Left cardiac atrium (tissue), 4 donors: ENCODE measurements at regions not wholly inside any gene's neighbourhood (a gene's known extent, or its start where the extent isn't known, plus 50 kb on each side); places are given as distances from the start of the nearest gene placed in this dataset.

ENCODE experiments used
- ATAC-seq, 2 donors: fragments of 200-7000 bp; cut with Tn5 transposase; one replicate each; pipeline ENCODE4 v1.9.1; 2020; ENCODE audit warnings: mild to moderate bottlenecking in 2 of 2, moderate library complexity in 2 of 2
- DNase-seq: peaks from one replicate; pipeline ENCODE4 v3.0.0-alpha.2; 2020
- intact Hi-C, 2 donors: fragments of 100-400 bp; cut with DNase I; formaldehyde crosslinking; loops; one replicate each; pipeline versions ENCODE4 v1.14.1 to v1.15.1; 2022 to 2023
- donor health status: DM: no; HTN: yes; CAD: no.
- donor health status: DM: no; HTN: yes; CAD: no; lungs with severe emphysema.
- donor health status: DM: yes; HTN: yes; CAD: no.
- donor health status: Dilated cardiomyopathy.

DNA sequence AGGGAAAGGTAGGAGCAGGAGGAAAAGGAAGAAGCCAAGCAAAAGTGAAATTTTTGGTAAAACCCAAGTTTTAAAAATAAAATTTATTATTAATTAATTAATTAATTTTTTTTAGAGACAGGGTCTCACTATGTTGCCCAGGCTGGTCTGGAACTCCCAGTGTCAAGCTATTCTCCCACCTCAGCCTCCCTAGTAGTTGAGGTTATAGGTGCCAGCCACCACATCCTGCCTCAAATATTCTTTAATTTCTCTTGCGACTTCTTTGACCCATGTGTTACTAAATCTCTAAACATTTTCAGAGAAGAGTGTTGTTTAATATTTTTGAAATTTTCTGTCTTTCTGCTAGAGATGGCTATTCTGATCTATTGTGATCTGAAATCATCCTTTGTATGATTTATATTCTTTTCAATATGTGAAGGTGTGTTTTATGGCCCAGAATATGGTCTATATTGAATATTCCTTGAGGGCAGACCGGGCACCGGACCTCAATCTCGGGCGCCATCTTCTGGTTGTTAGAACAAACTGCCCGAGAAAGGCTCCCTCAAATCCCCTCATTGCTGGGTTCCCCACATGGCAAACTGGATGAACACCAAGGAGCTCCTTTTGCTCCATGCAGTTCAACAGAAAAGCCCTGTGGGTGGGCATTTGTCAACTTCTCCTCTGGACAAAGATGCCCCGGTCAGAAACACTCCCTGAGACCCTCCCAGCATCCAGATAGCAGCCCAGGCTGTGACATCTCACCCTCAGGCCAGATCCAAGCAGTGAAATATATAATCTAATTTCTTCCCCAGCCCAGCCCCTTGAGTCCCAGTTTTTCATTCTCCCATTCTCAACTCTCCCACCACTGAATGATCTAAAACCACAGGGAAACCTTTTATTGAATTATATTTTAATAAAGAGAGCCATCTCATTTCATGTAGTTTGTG is 110.5 kb downstream of the ASCL4 start:
- peak in 1 of 2 donors; percentile 56 for ATAC-seq
- DNase-seq, result peak; percentile 37
- intact Hi-C loops, result loop anchor here (2.0 to 5.0 kb wide), 2 partner anchors 124 to 208 kb away; partner anchors contain the start of gene PRDM4 (in 1 of the 2)

DNA sequence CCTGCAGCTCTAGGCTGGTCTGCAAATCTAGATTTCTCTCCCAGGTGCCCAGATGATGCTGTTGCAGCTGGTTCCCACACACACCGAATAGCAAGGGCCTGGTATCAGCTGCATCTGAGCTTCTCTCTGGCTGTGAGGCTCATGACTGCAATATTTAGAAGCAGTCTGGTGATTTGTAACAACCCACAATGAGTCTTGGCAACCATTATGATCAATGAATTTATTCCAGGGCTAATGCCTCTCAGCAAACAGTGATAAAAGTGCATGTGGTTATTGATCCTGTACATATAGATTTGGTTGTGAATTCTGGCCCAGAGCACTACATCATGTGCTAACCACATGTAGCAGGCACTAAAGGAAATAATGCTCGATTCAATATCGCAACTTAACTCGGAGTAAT is 114.3 kb downstream of the ASCL4 start:
- intact Hi-C loops, result no loop called here
- ATAC-seq (no peak), DNase-seq (no peak)

DNA sequence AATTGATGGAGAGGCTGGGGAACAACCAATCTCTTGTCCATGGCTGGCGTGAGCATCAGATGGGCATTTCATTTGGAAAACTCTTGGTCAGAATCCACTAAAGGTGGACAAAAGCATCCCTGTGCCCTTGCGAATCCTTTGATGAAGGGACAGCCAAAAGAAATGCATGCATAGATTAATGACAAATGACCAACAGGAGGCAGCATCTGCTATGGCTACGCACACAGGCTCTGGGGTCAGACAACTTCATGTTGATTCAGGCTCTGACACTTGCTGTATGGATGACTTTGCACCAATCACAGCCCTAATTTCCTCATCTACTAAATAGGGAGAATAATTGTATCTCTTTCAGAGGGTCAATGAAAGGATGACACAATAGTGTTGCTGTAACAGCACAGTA is 117.5 kb downstream of the ASCL4 start:
- no peak for DNase-seq

DNA sequence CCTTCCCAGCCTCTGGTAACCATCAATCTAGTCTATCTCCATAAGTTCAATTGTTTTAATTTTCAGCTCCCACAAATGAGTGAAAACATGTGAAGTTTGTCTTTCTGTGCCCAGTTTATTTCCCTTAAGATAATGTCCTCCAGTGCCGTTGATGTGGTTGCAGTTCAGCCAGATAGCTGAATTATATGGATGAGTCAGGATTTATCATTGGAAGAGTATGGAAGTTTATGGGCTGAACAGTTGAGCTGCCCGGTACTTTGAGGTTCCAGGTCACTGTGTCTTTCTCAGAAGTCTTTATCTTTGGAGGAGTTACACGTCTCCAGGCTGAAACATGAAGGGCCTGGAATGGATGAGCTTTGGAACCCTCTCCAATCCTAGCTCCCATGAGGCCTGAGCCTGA is 120.1 kb downstream of the ASCL4 start:
- DNase-seq, result no peak
- no peak for ATAC-seq
- intact Hi-C loops, result no loop called here

More for the DNA sequence above, 117.5 kb downstream of the ASCL4 start:
- intact Hi-C loops, result no loop called here
- ATAC-seq, result no peak

DNA sequence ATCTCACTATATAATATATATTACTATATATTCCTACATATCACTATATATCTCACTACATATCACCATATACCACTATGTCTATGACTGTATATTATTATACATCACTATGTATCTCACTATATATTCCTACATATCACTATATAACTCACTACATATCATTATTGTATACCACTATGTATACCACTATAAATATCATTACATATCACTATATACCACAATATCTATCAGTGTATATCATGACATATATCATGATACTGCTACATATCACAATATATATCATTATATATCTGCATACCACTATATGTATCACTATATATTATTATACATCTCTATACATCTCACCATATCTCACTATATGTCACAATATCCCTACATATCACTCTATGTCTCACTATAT is 121.5 kb downstream of the ASCL4 start:
- DNase-seq, result no peak
- no peak for ATAC-seq
- intact Hi-C loops, result no loop called here

DNA sequence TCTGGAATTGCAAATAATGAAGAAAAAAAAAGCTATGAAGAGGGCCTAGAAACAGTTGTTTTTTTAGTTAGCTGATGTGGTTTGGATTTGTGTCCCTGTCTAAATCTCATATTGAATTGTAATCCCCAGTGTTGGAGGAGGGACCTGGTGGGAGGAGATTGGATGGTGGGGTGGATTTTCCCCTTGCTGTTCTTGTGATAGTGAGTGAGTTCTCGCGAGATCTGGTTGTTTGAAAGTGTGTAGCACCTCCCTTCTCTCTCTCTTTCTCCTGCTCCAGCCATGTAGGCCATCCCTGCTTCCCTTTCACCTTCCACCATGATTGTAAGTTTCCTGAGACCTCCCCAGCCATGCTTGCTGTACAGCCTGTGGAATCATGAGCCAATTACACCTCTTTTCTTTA is 126.1 kb downstream of the ASCL4 start:
- intact Hi-C loops, result no loop called here

DNA sequence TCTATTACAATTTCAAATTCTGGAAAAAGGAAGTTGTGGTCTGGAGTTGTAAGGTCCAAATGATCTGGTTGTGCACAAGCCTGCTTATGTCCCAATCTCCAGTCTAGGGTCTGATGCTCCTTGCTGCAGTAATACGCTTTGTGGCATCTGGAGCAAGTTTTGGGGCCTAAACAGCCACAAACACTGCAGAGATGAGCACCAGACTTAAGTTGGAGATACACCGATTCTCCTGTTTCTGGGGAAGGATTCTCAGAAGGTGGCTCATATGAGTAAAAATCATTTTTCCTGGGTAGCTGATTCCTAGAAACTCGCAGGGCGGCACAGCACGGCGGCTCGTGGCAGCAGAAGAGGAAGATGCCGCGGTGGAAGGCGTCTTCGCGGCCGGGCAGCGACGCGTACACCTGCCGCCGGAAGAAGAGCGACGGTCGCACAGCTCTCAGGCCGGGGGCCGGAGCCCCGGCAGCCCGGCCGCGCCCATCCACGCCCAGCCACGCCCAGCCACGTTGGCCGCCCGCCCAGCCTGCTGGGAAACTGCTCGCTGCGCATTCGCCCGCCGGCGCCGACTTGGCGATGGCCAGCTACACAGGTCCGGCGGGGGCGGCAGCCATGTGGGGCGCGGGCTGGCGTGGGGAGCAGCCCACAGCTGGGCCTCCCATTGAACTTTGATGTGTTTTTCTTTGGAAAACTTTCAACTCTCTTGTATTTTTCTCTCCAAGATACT is 129.0 kb downstream of the ASCL4 start:
- peak; percentile 55 to 87 for ATAC-seq
- peak; percentile 67 for DNase-seq
- intact Hi-C loops, result no loop called here

More for the DNA sequence above, 126.1 kb downstream of the ASCL4 start:
- DNase-seq, result no peak
- ATAC-seq, result no peak

DNA sequence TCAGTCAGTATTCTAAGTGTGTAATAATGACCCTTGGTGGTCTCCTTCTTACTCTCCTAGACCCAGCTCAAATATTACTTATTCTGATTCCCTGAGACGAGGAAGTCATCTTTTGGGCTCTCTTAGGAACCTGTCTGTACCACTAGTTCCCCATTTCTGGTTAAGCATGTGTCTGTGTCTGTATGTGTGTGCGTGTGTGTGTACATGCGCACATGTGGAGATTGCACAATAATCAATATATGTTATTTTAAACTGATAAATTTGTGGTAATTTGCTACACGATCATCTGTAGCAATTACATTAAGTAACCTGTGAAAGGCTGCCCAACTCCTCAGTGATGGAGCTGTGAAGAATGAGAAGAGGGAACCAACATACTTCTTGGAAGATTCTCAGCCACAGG is 132.2 kb downstream of the ASCL4 start:
- intact Hi-C loops, result no loop called here
- no peak for ATAC-seq
- DNase-seq, result no peak

DNA sequence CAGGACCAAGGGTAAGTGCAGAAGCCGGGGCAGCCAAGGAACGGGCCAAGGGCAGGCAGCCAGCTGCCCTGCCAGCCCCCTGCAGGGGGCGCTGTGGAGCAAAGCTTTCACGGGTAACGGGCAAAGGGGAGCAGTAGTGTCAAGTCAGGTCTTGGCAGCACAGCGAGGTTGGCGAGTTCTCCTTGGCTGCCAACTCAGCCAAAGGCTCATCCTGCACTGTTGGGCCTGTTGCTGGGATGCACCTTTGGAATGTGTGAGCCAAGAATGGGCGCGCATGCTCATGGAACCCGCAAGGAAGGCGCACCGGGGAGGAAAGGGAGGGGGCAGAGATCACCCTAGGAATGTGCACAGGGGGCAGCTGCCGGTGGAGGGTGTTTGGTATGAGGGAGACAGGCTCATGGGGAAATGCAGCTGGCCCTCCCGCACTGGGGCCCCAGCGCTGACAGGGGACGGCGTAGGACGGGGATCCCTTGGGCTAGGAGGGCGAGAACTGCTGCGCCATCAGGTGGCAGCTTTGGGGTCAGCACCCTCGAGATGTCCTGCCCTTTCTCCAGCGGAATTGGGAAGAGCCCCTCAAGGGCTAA is 138.0 kb downstream of the ASCL4 start:
- intact Hi-C loops, result no loop called here
- ATAC-seq (peak; percentile 90 to 92), DNase-seq (peak; percentile 47)

DNA sequence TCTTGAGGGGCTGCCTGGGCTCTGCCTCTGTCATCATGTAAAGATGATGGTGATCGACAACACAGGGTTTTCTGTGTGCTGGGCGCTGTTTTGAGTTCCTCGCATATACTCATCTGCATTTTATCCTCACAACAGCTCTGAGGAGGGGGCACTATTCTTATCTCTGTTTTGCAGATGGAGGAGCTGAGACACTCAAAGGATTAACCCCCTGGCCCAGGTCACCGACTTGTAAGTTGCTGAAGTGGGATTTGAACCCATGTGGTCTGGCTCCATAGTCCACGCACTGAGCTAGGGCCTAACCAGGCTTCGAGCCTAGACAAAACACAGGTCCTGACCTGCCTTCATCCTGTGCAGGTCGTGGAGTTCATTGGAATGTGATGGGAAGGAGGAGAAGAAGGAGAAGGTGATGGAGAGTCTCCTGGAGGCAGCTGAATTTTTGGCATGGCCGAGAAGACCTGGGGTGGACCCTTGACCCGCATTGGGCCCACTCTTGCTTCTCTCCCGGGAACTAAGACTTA is 140.0 kb downstream of the ASCL4 start:
- ATAC-seq, result no peak
- intact Hi-C loops, result no loop called here
- DNase-seq, result no peak

DNA sequence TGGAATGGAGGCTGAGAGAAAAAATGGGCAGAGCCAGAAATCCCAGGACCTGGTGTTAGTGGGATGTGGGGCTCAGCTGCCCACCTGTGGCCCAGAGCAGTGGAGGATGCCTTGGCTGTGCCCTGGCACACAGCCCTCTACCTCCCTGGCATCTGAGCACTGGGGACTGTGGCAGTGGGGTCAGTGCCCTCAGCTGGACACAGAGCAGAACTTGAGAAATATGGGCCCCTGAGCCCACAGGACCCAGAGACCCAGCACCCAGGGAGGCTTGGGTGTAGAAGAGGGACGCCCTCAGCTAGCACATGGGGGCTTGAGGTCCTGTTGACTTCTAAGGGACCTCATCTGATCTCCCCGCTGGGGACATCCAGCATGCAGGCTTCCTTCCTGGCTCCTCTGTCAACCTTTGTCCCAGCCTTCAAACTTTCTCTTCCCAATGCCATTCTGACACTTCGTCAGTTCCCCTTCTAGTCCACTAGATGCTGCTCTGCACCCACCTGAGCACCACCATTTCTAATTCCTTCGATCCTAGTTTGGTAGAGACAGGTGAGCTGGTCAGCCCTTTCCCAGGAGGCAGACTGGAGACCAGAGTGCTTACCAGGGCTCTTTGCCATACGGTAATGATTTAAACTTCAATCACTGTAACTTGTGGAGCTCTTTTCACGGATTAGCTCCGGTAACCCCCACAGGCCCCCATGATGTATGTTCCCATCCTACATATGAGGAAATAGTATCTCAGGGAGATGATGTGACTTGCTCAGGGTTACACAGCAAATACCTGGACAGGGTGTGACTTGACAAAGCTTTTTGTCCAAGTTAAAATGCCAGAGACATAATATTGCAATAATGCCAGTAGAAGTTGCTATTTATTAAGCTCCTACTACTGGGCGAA is 143.7 kb downstream of the ASCL4 start:
- ATAC-seq (no peak), DNase-seq (no peak)
- intact Hi-C loops, result loop anchor here in 1 of 2 donors (5.0 kb wide), 3 partner anchors 274 to 594 kb away; no protein-coding TSS in a partner anchor

DNA sequence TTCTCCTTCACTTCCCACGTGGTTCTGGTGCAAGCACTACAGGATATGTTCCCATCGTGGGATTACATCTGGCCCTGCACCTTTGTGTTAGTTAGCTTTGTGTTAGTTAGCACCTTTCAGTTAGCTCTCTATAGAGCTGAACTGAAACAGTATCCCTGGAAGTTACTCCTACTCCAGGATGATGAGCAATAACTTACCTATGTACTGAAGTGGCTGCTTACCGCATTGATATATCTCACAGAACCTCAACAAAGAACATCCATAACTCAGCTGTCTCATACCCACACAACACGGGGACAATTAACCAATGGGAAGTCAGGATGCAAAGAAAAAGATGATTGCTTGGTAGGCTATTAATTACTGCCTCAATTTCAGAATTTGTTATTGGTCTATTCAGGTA is 146.6 kb downstream of the ASCL4 start:
- no peak for ATAC-seq
- no peak for DNase-seq
- intact Hi-C loops, result no loop called here

DNA sequence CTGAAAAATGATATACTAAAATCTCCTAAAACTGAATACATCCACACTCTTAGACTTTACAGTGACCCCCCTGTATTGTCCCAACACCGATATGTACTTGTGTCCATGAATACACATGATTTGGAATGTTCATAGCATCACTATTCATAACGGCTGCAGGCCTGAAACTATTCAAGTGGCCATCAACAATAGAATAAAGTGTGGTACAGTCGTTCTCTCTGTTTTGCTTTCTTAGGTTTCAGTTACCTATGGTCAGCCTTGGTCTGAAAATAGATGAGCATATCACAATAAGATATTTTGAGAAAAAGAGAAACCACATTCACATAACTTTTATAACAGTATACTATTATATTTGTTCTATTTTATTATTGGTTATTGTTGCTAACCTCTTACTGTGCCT is 150.6 kb downstream of the ASCL4 start:
- DNase-seq, result no peak
- intact Hi-C loops, result no loop called here

DNA sequence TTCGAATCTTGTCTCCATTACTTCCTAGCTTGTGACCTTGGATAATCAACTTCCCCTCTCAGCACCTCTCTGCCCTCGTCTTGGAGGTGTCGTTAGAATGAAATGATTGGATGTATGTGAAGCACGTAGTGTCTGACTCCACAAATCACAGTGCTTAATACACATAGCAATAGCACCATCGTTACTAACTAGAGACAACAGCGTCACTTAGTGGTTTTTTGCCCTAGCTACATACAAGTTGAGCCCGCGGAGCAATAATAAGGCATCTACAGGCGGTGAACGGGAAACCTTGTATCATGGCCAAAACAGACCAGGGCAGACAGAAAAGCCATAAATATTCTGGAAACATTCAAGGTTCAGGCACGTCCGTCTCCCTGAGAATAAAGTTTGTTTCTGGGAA is 154.9 kb downstream of the ASCL4 start:
- DNase-seq (no peak), ATAC-seq (no peak)
- intact Hi-C loops, result no loop called here

More for the DNA sequence above, 150.6 kb downstream of the ASCL4 start:
- ATAC-seq, result no peak

DNA sequence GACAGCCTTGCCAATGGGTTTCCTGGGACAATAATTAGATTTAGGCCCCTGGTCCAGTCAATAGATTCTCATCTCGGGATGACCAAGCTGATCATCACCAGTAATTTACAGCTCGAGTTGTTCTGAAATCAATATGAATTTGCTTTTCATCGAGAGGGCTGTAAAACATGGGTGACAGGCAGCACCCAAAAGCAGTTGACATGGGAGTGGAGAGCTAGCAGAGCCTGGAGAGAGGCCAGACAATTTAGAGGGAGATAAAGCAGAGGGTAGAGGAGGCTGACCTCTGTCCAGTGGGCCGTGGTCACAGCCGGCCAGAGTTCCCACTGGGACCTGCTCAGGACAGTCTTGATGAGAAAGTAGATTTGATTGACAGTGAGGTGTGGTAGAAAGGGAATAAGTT is 157.3 kb downstream of the ASCL4 start:
- DNase-seq (no peak), ATAC-seq (no peak)
- intact Hi-C loops, result no loop called here

DNA sequence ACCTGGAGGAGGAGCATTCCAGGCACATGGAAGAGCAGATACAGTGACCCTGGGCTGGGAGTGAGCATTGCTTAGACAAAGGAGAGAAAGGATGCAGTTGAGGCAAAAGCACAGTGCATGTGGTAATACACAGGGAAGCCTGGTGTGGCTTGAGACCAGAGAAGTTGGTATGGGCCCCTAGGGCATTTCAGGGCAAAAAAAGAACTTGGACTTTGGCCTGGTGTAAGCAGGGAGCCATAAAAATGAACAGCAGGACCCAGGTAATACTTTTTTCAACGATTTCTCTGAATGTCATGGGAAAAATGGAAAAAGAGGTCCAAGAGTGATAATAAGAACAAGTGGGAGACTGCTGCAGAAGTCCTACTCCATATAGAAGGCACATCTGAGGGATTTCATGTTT is 163.9 kb downstream of the ASCL4 start:
- no peak for DNase-seq
- intact Hi-C loops, result no loop called here
- ATAC-seq, result no peak

DNA sequence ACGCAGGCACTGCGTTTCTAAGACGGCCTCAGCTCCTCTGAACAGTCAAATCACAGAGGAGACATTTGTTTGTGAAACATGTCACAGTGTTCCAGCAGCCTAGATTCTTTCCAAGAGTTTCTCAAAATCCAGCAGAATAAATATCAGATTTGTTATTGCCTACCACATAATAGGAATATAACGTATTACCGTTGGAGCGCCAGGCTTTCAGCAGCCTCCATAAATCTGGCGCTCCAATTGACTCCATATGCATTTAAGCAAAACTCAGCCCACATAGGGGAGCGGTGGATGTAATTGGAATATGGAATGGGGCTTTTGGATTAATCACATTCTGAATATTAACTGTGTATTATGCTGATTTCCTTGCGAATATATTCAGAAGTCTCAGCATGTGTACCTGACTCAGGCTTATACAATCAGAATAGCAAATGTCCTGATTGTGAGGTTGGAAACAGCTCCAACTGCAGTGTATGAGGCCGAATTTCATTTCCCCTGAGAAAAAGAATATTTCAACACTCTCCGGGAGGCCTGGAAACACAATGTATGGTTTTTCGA is 174.0 kb downstream of the ASCL4 start:
- intact Hi-C loops, result no loop called here
- ATAC-seq (peak in 1 of 2 donors; percentile 70), DNase-seq (no peak)

DNA sequence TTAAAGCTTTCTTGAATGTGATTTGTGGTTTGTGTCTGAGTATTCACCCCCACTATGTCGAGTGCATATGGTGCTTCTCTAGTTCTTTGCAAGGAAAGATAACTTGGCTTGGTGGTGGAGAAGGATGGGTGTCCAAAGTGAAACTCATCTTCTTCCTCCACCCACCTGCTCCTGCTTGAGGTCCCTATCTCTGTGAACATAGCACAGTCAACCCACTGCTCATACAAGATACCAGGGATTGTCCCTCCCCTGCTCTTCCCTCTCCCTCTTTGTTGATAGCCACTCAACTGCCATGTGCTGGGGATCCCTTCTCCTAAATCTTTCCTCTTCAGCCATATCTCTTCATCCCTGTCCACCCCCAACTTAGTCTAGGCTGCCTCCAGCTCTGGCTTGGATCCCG is 176.5 kb downstream of the ASCL4 start:
- DNase-seq, result no peak
- intact Hi-C loops, result no loop called here
- no peak for ATAC-seq
